ENCODE measurements at regions not wholly inside any gene's neighbourhood (a gene's known extent, or its start where the extent isn't known, plus 50 kb on each side); places are given as distances from the start of the nearest gene placed in this dataset.
"Not testable (repeated sequence)": the region's sequence is repeated elsewhere in the genome, so short reads cannot be mapped to it uniquely, and the experiment has no call there.

GRCh38 chr20:12512755-12513154, 496.0 kb upstream of the SPTLC3 start:
- no peak for DNase-seq

GRCh38 chr20:12528104-12528503, 480.7 kb upstream of the SPTLC3 start:
- no peak for DNase-seq

- no peak for DNase-seq
Measured at GRCh38 chr20:12528591-12529041, 480.2 kb upstream of the SPTLC3 start.

- DNase-seq, result no peak
Measured at GRCh38 chr20:12531626-12532025, 477.1 kb upstream of the SPTLC3 start.

GRCh38 chr20:12535316-12535715, 473.5 kb upstream of the SPTLC3 start:
- no peak for DNase-seq

- no peak for DNase-seq
Measured at GRCh38 chr20:12535770-12536169, 473.0 kb upstream of the SPTLC3 start.

- no peak for DNase-seq
Measured at GRCh38 chr20:12554426-12554825, 454.3 kb upstream of the SPTLC3 start.

GRCh38 chr20:12555369-12555768, 453.4 kb upstream of the SPTLC3 start:
- DNase-seq, result no peak

GRCh38 chr20:12555849-12556248, 452.9 kb upstream of the SPTLC3 start:
- not testable (repeated sequence) for DNase-seq

GRCh38 chr20:12557224-12557623, 451.5 kb upstream of the SPTLC3 start:
- no peak for DNase-seq

GRCh38 chr20:12564979-12565378, 443.8 kb upstream of the SPTLC3 start:
- DNase-seq, result no peak

GRCh38 chr20:12566596-12566995, 442.2 kb upstream of the SPTLC3 start:
- DNase-seq, result no peak

GRCh38 chr20:12570371-12570770, 438.4 kb upstream of the SPTLC3 start:
- no peak for DNase-seq

GRCh38 chr20:12573442-12573841, 435.3 kb upstream of the SPTLC3 start:
- DNase-seq, result no peak

GRCh38 chr20:12575352-12576095, 433.2 kb upstream of the SPTLC3 start:
- DNase-seq, result no peak

GRCh38 chr20:12577213-12577612, 431.6 kb upstream of the SPTLC3 start:
- no peak for DNase-seq

GRCh38 chr20:12581644-12582289, 427.0 kb upstream of the SPTLC3 start:
- no peak for DNase-seq

- not testable (repeated sequence) for DNase-seq
Measured at GRCh38 chr20:12582710-12583109, 426.1 kb upstream of the SPTLC3 start.

GRCh38 chr20:12591949-12592470, 416.8 kb upstream of the SPTLC3 start:
- DNase-seq, result no peak

- no peak for DNase-seq
Measured at GRCh38 chr20:12592756-12593155, 416.0 kb upstream of the SPTLC3 start.

GRCh38 chr20:12593342-12593873, 415.4 kb upstream of the SPTLC3 start:
- no peak for DNase-seq

GRCh38 chr20:12594410-12595088, 414.2 kb upstream of the SPTLC3 start:
- peak; percentile 2 for DNase-seq

GRCh38 chr20:12595841-12596240, 412.9 kb upstream of the SPTLC3 start:
- no peak for DNase-seq

Measured in fibroblast of skin of right quadriceps (primary cell).